Memory B cell (primary cell): ENCODE measurements at regions not wholly inside any gene's neighbourhood (a gene's known extent, or its start where the extent isn't known, plus 50 kb on each side); places are given as distances from the start of the nearest gene placed in this dataset.
"Not testable (repeated sequence)": the region's sequence is repeated elsewhere in the genome, so short reads cannot be mapped to it uniquely, and the experiment has no call there.

ENCODE experiments used
- ATAC-seq: fragments of 150-1000 bp; cut with Tn5 transposase; 2 replicates; pipeline ENCODE4 v1.10.0; 2021; ENCODE audit warnings: low read depth, mild to moderate bottlenecking, moderate library complexity
- DNase-seq, 2 donors: peaks; one replicate each; pipeline ENCODE4 v3.0.0; 2022; ENCODE audit warnings: low spot score in 2 of 2
- H3K27ac Mint-ChIP-seq: one replicate; pipeline ENCODE4 v1.8.0; 2022; ENCODE audit warnings: mild to moderate bottlenecking, moderate library complexity, mixed read lengths
- H3K27me3 Mint-ChIP-seq: one replicate; pipeline ENCODE4 v1.8.0; 2022; ENCODE audit warnings: mixed read lengths
- H3K36me3 Mint-ChIP-seq: one replicate; pipeline ENCODE4 v1.8.0; 2022; ENCODE audit warnings: mild to moderate bottlenecking, mixed read lengths
- H3K4me1 Mint-ChIP-seq: one replicate; pipeline ENCODE4 v1.8.0; 2022; ENCODE audit warnings: mixed read lengths
- H3K4me3 Mint-ChIP-seq: one replicate; pipeline ENCODE4 v1.8.0; 2022; ENCODE audit warnings: mild to moderate bottlenecking, moderate library complexity, mixed read lengths
- H3K9me3 Mint-ChIP-seq: one replicate; pipeline ENCODE4 v1.8.0; 2022; ENCODE audit warnings: mixed read lengths

- peaks cover 6% of the 10 kb centered on the region for H3K27me3 Mint-ChIP-seq
- DNase-seq: no peak
- no peaks in the 10 kb centered on the region for H3K36me3 Mint-ChIP-seq
- no peak for ATAC-seq
- no peak overlapping the region for H3K27ac Mint-ChIP-seq
- no peak overlapping the region for H3K4me3 Mint-ChIP-seq
- H3K9me3 Mint-ChIP-seq: no peaks in the 10 kb centered on the region
- no peaks in the 10 kb centered on the region for H3K4me1 Mint-ChIP-seq
Measured at GRCh38 chr10:118820326-118821116, 65.8 kb upstream of the CACUL1 start.

GRCh38 chr10:118823256-118823907 is 68.6 kb upstream of the CACUL1 start:
- peaks cover 8% of the 10 kb centered on the region for H3K27me3 Mint-ChIP-seq

GRCh38 chr10:118827053-118827452 is 72.3 kb upstream of the CACUL1 start:
- no peaks in the 10 kb centered on the region for H3K36me3 Mint-ChIP-seq
- no peaks in the 10 kb centered on the region for H3K9me3 Mint-ChIP-seq
- DNase-seq: no peak
- H3K27ac Mint-ChIP-seq: no peak overlapping the region
- peaks cover 5% of the 10 kb centered on the region for H3K27me3 Mint-ChIP-seq
- ATAC-seq: no peak
- H3K4me3 Mint-ChIP-seq: no peak overlapping the region
- H3K4me1 Mint-ChIP-seq: no peaks in the 10 kb centered on the region

More at GRCh38 chr10:118823256-118823907, 68.6 kb upstream of the CACUL1 start:
- H3K27ac Mint-ChIP-seq: no peak overlapping the region
- H3K9me3 Mint-ChIP-seq: no peaks in the 10 kb centered on the region
- no peak overlapping the region for H3K4me3 Mint-ChIP-seq
- DNase-seq (no peak), ATAC-seq (no peak)
- no peaks in the 10 kb centered on the region for H3K4me1 Mint-ChIP-seq
- H3K36me3 Mint-ChIP-seq: no peaks in the 10 kb centered on the region

- ATAC-seq (no peak), DNase-seq (no peak)
- H3K36me3 Mint-ChIP-seq: no peaks in the 10 kb centered on the region
- no peaks in the 10 kb centered on the region for H3K9me3 Mint-ChIP-seq
- H3K4me1 Mint-ChIP-seq: no peaks in the 10 kb centered on the region
- no peak overlapping the region for H3K27ac Mint-ChIP-seq
- H3K4me3 Mint-ChIP-seq: no peak overlapping the region
- H3K27me3 Mint-ChIP-seq: peaks cover 5% of the 10 kb centered on the region
Measured at GRCh38 chr10:118827466-118828155, 72.8 kb upstream of the CACUL1 start.

GRCh38 chr10:118832241-118832651 is 77.5 kb upstream of the CACUL1 start:
- no peak for DNase-seq
- Mint-ChIP-seq H3K4me1 (no peaks in the 10 kb centered on the region), H3K27ac (no peak overlapping the region), H3K36me3 (peaks cover 3% of the 10 kb centered on the region), H3K27me3 (peaks cover 5% of the 10 kb centered on the region), H3K4me3 (no peak overlapping the region), H3K9me3 (peaks cover 2% of the 10 kb centered on the region)
- ATAC-seq: no peak

- peaks cover 10% of the 10 kb centered on the region for H3K27me3 Mint-ChIP-seq
- H3K9me3 Mint-ChIP-seq, H3K4me3 Mint-ChIP-seq, H3K36me3 Mint-ChIP-seq, ATAC-seq, H3K27ac Mint-ChIP-seq, DNase-seq, H3K4me1 Mint-ChIP-seq: not testable (repeated sequence)
Measured at GRCh38 chr10:118834370-118834769, 79.6 kb upstream of the CACUL1 start.

DNA sequence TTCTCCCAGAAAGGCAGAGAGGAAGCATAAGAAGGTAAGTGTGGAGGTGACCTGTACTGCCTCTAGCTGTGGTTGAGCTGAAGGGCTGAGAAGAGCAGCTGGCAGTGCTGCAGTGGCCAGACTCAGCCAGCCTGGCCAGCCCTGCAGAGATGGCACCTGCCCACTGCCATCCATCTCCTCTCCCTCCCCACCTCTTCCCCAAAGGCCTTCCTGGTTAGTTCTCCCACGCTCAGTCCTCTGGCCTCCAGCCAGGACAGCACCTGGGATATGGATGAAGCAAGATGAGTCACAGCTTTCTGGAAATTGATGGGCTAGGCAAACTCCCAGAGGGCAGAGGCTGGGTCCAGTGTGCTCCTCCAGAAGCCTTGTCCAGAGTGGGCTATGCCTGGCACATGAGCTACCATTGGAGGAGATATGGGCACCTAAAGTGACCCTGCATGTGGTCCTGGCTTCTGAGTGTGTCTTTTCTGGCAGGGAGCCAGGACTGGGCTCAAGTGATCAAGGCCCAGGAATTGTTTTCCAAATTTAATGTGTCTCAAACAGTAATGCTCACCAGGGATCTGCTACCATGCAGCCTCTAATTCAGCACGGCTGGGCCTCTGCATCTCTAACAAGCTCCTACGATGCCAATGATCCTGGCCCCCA is 81.0 kb upstream of the CACUL1 start:
- Mint-ChIP-seq H3K4me1 (peaks cover 3% of the 10 kb centered on the region), H3K27me3 (peaks cover 14% of the 10 kb centered on the region)
- ATAC-seq: no peak

DNA sequence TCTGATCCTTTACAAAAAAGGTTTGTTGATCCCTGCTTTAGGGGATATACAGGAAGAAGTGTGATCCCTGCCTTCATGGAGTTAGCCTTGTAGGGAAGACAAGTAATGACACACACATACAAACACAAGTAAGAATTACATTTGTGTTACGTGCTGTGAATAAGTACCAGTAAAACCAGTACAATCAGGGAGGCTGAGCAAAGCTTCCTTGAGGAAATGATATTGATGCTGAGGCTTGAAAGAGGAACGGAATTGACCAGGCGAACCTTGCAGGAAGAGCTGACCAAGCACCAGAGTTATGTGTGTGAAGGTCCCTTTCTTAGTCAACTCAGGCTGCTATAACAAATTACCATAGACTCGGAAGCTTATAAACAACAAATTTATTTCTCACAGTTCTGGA is 83.6 kb upstream of the CACUL1 start:
- H3K9me3 Mint-ChIP-seq: peaks cover 3% of the 10 kb centered on the region
- peaks cover 3% of the 10 kb centered on the region for H3K4me1 Mint-ChIP-seq
- H3K36me3 Mint-ChIP-seq: peaks cover 3% of the 10 kb centered on the region

More for the DNA sequence above, 81.0 kb upstream of the CACUL1 start:
- DNase-seq: no peak
- H3K9me3 Mint-ChIP-seq: peaks cover 3% of the 10 kb centered on the region
- H3K4me3 Mint-ChIP-seq: no peak overlapping the region
- peaks cover 3% of the 10 kb centered on the region for H3K36me3 Mint-ChIP-seq
- H3K27ac Mint-ChIP-seq: no peak overlapping the region

DNA sequence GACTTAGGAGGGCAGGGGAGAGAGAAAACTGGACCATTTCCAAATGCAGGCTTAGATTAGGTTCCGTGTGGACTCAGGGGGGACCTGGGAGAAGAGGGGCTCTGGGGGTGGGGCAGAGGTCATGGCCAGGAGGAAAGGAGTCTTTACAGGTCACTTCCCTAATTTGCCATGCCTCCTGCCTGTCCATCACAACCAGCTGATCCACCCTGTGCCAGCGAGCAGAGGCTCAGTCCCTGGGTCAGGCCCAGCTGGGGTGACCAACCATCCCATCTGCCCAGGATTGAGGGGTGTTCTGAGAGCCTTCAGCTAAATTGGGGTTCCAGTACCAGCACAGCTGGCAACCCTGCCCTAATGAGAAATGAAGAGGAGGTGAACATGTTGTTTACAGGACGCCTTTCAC is 84.6 kb upstream of the CACUL1 start:
- no peak overlapping the region for H3K4me3 Mint-ChIP-seq
- DNase-seq: no peak
- peaks cover 3% of the 10 kb centered on the region for H3K36me3 Mint-ChIP-seq
- ATAC-seq: no peak
- peaks cover 3% of the 10 kb centered on the region for H3K9me3 Mint-ChIP-seq
- peaks cover 3% of the 10 kb centered on the region for H3K4me1 Mint-ChIP-seq
- H3K27me3 Mint-ChIP-seq: peaks cover 13% of the 10 kb centered on the region
- H3K27ac Mint-ChIP-seq: no peak overlapping the region

More for the DNA sequence above, 83.6 kb upstream of the CACUL1 start:
- H3K27ac Mint-ChIP-seq: no peak overlapping the region
- ATAC-seq (no peak), DNase-seq (no peak)
- peaks cover 14% of the 10 kb centered on the region for H3K27me3 Mint-ChIP-seq
- no peak overlapping the region for H3K4me3 Mint-ChIP-seq

DNA sequence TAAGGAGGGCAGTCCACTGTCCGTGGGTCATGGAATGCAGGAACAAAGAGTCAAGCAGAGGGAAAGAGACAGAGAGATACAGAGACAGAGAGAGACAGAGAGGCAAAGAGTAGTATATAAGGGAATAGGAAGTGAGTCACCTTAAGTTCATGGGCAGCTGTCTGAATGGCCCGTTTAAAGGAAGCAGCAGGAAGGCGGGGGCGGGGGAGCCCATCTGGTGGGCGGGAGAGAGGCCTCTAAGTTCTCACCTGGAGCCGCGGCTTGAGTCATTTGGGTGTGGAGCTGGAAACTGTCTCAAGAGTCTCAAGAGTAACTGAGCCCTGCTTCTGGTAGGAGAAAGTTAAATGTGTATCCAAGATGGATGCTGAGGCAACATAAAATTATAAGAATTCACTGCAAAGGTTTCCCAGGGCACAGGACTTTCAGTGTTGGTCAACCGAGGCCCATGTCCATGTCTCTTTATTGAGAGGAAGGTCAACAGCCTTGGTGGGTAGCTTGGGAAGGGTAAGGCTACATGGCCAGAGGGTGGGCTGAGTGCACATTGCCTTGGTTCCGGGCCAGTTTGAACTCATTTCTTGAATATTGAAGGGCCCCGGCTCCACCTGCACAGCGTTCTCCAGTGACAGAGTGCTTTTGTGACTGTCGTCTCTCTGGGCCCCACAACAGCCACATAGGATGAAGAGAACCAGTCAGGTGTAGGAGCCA is 85.5 kb upstream of the CACUL1 start:
- no peak for ATAC-seq
- no peak for DNase-seq

GRCh38 chr10:118840776-118841468 is 86.2 kb upstream of the CACUL1 start:
- Mint-ChIP-seq H3K27ac (no peak overlapping the region), H3K4me3 (no peak overlapping the region), H3K36me3 (peaks cover 3% of the 10 kb centered on the region), H3K9me3 (peaks cover 3% of the 10 kb centered on the region), H3K4me1 (peaks cover 3% of the 10 kb centered on the region), H3K27me3 (peaks cover 13% of the 10 kb centered on the region)
- no peak for DNase-seq
- ATAC-seq: no peak

More for the DNA sequence above, 85.5 kb upstream of the CACUL1 start:
- Mint-ChIP-seq H3K27ac (no peak overlapping the region), H3K36me3 (peaks cover 3% of the 10 kb centered on the region), H3K27me3 (peaks cover 13% of the 10 kb centered on the region), H3K4me1 (peaks cover 3% of the 10 kb centered on the region), H3K9me3 (peaks cover 3% of the 10 kb centered on the region), H3K4me3 (no peak overlapping the region)

DNA sequence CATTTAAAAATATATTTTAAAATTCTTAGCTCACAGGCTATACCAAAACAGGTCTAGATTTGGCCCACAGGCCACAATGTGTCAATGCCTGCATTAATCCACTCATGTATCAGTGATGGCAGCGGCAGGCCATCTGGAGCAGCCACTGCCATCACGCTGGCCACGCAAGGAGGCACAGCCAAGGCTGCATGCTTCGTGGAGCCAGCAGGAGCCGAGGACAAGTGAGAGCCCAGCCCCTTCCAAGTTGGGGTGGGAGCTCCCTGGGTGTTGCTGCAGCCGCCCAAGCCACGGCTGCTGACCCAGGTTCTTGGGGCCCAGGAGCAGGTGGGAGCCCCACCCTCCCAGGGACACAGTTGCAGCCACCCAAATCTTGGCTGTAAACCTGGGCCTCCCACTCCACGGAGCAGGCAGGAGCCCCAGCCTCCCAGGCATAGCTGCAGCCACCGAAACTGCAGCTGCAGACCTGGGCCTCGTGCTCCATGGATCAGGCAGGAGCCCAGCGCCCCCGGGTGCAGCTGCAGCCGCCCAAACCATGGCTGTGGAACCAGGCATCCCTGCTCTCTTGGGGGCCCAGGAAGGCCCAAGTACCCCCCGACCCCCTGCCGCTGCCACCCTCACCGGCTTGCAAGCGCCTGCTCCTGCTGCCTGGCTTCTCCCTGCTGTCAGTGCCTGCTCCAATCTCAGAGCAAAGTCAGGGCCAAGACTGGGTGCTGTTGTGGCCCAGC is 87.3 kb upstream of the CACUL1 start:
- Mint-ChIP-seq H3K4me3 (no peak overlapping the region), H3K27me3 (peaks cover 13% of the 10 kb centered on the region), H3K36me3 (no peaks in the 10 kb centered on the region), H3K9me3 (peaks cover 2% of the 10 kb centered on the region), H3K4me1 (peaks cover 3% of the 10 kb centered on the region), H3K27ac (no peak overlapping the region)
- ATAC-seq: no peak
- DNase-seq: no peak
